IgD-negative memory B cell (primary cell): ENCODE measurements at regions not wholly inside any gene's neighbourhood (a gene's known extent, or its start where the extent isn't known, plus 50 kb on each side); places are given as distances from the start of the nearest gene placed in this dataset.

Experiments
- H3K27ac Mint-ChIP-seq, 3 donors: one replicate each; pipeline ENCODE4 v1.8.0; 2020 to 2022; ENCODE audit warnings: mild to moderate bottlenecking in 3 of 3, mixed read lengths in 3 of 3, moderate library complexity in 1 of 3
- H3K27me3 Mint-ChIP-seq: one replicate; pipeline ENCODE4 v1.8.0; 2021; ENCODE audit warnings: mixed read lengths
- H3K36me3 Mint-ChIP-seq: one replicate; pipeline ENCODE4 v1.8.0; 2020; ENCODE audit warnings: mild to moderate bottlenecking, mixed read lengths
- H3K4me1 Mint-ChIP-seq, 3 donors: one replicate each; pipeline ENCODE4 v1.8.0; 2020 to 2022; ENCODE audit warnings: mixed read lengths in 3 of 3, mild to moderate bottlenecking in 1 of 3
- H3K4me3 Mint-ChIP-seq, 4 donors: one replicate each; pipeline ENCODE4 v1.8.0; 2020 to 2022; ENCODE audit warnings: mild to moderate bottlenecking in 4 of 4, mixed read lengths in 4 of 4, moderate library complexity in 3 of 4
- H3K9me3 Mint-ChIP-seq, 3 donors: one replicate each; pipeline ENCODE4 v1.8.0; 2020 to 2021; ENCODE audit warnings: mixed read lengths in 3 of 3, mild to moderate bottlenecking in 1 of 3

DNA sequence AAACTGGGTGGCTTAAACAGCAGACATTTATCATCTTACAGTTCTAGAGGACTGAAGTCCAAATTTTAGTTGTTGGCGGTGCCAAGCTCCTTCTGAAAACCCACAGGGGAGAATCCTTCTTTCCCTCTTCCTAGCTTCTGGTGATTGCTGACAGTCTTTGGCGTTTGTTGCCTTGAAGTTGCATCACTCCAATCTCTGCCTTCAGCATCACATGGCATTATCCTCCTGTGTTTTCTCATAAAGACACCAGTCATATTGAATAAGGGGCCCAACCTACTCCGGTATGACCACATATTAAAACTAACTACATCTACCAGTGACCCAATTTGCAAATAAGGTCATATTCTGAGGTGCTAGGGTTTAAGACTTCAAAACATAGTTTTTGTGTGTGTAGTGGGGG is 472.1 kb upstream of the IGFBP3 start:
- no peak overlapping the region for H3K4me3 Mint-ChIP-seq
- H3K4me1 Mint-ChIP-seq = no peaks in the 10 kb centered on the region
- H3K27ac Mint-ChIP-seq = peak overlapping the region in 1 of 3 donors; percentile 17
- no peaks in the 10 kb centered on the region for H3K27me3 Mint-ChIP-seq
- peaks cover 1% of the 10 kb centered on the region for H3K36me3 Mint-ChIP-seq
- H3K9me3 Mint-ChIP-seq = peaks cover 0 to 9% (median 2%) of the 10 kb centered on the region in 3 donors

DNA sequence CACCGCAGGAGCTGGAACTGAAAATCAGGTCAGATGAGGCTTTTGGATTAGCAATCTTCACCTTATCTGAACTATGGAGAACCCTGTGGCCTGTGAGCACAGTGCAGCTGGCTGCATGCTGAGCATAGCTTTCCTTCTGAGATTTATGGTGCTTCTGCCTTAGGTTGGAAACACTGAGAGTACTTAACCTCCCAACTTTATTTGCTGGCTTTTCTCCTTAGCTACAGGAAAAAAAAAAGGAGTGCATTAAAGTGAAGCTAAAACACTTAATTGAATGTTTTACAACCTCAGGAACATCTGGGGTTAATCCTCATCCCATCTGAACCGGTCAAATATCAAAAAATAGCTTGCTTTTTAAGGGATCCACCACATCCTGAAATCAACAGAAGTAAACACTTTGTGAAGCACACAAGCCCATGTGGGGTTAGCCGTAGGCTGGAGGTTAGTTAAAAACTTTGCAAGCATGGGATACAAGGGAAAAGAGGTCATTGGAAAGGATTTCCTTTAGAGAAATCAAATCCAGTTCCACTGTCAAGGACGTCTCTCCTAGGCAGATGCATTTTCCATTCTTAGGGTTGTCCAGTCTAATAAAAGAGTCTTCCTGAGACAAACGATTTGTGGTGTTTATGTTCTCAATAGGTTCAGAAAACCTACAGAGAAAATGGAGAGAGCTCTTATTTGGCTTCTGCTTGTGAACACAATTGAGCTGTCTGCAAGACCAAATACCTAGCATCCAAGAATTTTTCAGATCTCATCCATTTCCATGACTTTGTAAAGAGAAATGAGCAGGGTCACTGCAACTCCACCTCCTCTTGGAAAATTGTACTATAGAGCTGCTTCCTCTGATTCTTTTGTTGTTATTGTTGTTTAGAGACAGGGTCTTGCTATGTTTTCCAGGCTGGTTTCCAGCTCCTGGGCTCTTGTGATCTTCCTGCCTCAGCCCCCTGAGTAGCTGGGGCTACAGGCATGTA is 470.4 kb upstream of the IGFBP3 start:
- Mint-ChIP-seq H3K4me1 (no peaks in the 10 kb centered on the region), H3K4me3 (no peak overlapping the region), H3K36me3 (peaks cover 1% of the 10 kb centered on the region), H3K27me3 (no peaks in the 10 kb centered on the region), H3K27ac (no peak overlapping the region), H3K9me3 (peaks cover 0 to 9% (median 0%) of the 10 kb centered on the region in 3 donors)

DNA sequence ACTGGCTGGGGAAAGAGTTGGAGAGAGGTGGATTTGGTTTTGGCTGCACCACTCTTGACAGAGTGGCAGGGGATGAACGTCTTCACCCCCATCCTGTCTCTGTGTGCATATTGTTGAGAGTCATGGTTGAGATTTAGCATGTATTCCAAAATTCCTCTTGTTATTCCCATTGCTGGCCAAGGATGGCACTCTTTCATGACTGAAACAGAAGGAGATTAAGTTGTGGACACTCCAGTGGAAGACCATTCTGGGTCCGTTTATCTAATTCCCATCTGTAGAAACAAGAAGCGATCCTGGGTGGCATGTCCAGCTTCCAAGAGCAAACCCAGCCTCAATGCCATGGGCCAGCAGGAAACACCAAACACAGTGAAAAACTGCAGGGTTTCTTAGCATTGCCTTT is 469.0 kb upstream of the IGFBP3 start:
- no peaks in the 10 kb centered on the region for H3K27me3 Mint-ChIP-seq
- no peak overlapping the region for H3K27ac Mint-ChIP-seq
- H3K9me3 Mint-ChIP-seq = peaks cover 0 to 9% (median 0%) of the 10 kb centered on the region in 3 donors
- H3K4me3 Mint-ChIP-seq = no peak overlapping the region
- no peaks in the 10 kb centered on the region for H3K4me1 Mint-ChIP-seq
- H3K36me3 Mint-ChIP-seq = peaks cover 1% of the 10 kb centered on the region

DNA sequence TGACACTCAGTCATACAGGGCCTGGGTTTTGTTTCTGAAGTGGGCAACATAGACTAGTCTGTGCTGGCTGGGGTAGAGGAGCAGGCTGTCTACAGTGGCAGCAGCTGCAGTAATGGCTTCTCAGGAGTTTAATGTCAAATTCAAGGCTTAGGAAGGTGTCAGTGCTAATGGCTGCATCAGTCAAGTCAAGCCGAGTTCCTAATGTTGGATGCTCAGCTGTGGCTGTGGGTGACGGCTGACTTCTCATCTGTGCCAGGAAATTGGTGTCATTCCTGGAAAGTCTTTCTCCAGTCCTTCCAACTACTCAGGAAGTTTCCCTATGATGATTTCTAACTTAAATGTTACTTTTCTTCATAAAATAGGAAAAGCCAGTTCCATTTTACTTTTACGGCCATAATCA is 468.1 kb upstream of the IGFBP3 start:
- H3K36me3 Mint-ChIP-seq = peaks cover 1% of the 10 kb centered on the region
- H3K4me3 Mint-ChIP-seq = no peak overlapping the region
- H3K27ac Mint-ChIP-seq = no peak overlapping the region
- H3K27me3 Mint-ChIP-seq = no peaks in the 10 kb centered on the region
- peaks cover 0 to 9% (median 0%) of the 10 kb centered on the region in 3 donors for H3K9me3 Mint-ChIP-seq
- H3K4me1 Mint-ChIP-seq = no peaks in the 10 kb centered on the region

DNA sequence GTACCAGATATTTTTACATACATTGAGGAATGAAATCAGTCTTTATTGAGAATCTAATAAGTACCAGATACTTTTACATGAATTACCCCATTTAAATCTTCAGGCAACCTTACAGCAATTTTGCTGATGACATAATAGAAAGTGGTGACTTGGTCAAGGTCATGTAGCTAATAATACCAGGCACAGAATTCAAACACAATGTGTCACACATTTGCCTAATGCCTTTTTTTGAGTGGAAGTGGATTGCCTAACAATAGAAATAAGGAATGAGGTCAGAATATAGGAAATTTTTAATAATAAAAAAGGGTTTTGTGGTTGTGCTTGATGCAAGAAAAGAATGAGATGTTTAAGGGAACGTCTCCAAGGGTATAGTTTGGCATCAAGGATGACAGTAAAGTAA is 466.6 kb upstream of the IGFBP3 start:
- H3K9me3 Mint-ChIP-seq = peaks cover 0 to 14% (median 0%) of the 10 kb centered on the region in 3 donors
- no peaks in the 10 kb centered on the region for H3K27me3 Mint-ChIP-seq
- H3K4me1 Mint-ChIP-seq = no peaks in the 10 kb centered on the region
- H3K36me3 Mint-ChIP-seq = no peaks in the 10 kb centered on the region
- H3K4me3 Mint-ChIP-seq = no peak overlapping the region
- H3K27ac Mint-ChIP-seq = no peak overlapping the region

DNA sequence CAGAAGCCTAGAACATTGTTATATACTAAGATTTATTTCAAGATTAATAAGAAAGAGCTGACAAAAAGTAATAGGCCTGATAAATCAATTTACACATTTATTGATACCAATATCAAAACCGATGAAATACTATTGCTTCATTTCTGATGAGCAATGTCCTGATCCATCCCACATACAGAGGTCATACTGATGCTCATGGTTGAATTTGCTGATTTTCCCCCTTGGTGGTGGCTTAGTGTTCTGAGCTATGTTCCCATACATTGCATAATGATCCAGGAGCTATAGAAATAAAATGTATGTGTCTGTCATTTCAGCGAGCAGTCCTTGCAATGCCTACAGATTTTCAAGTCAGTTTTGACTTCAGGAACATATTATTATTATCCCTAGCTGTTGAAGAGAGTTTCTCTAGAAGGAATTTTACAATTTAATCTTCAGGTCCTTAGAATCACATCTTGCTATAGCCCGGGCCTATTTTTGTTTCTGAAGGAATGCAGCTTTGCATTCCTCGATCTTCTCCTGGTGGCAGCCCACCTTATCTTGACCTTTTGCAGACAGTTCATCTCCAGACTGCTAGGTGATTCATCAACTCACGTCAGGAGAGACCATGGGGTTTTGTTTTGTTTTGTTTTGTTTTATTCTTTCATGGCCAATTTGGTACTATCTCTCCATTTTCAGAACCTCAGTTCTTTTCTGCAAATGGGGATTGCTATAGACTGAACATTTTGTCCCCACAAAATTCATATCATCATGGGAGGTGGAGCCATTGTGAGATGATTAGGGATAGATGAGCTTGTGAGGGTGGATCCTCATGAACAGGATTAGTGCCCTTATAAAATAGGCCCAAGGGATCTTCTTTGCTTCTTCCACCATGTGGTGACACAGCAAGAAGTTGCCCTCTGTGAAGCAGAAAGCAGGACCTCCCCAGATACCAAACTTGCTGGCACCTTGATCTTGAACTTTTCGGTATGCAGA is 465.6 kb upstream of the IGFBP3 start:
- H3K4me1 Mint-ChIP-seq = no peaks in the 10 kb centered on the region
- no peaks in the 10 kb centered on the region for H3K27me3 Mint-ChIP-seq
- no peak overlapping the region for H3K4me3 Mint-ChIP-seq
- H3K36me3 Mint-ChIP-seq = no peaks in the 10 kb centered on the region
- no peak overlapping the region for H3K27ac Mint-ChIP-seq
- H3K9me3 Mint-ChIP-seq = peaks cover 0 to 14% (median 0%) of the 10 kb centered on the region in 3 donors

DNA sequence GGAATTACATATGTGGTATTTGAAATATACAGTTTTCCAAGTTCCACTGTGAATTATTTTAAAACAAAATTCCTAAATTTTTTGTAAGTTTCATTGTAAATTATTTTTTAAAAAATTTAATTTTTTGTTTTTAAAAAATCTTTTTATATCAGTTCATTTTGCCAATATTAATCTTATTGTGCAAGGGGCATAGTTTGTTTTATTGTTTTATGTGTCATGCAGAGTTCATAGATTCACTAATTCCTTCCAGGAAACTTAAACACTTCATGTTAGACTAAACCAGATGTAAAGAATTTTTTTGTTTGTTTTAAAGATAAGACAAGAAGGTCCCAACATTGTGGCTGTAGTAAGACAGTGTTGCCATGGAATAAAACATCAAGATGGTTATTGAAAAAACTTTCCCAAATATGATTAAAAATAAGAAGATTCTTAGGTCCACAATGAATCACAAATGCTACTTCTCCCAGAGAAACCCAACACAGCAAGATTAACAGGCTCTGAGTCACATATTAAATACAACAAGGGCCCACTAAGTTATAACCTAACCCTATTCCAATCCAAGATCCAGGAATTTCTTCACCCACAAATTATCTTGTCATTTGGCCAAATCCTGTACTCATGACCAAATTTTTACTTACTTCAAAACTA is 464.7 kb upstream of the IGFBP3 start:
- H3K4me1 Mint-ChIP-seq = no peaks in the 10 kb centered on the region
- no peak overlapping the region for H3K27ac Mint-ChIP-seq
- H3K9me3 Mint-ChIP-seq = peaks cover 0 to 14% (median 0%) of the 10 kb centered on the region in 3 donors
- H3K36me3 Mint-ChIP-seq = no peaks in the 10 kb centered on the region
- H3K4me3 Mint-ChIP-seq = no peak overlapping the region
- no peaks in the 10 kb centered on the region for H3K27me3 Mint-ChIP-seq

DNA sequence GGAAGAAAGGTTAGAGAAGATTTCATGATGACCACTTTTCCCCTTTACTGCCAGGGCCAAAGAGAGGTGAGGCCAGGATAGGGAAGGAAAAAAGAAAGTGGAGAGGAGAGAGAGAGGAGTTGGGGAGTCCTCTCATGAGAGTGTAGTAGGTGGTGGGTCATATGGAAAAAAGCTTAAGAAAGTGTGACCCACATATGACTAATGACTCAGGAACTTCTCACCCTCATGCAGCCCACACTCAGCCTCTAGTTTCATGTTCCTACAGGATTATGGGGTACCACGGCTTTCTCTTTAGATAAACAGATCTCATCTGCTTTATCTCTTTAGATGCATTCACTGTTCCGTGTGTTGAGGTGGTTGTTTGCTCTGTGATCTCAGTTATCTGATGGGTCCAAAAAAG is 462.5 kb upstream of the IGFBP3 start:
- Mint-ChIP-seq H3K9me3 (peaks cover 0 to 9% (median 2%) of the 10 kb centered on the region in 3 donors), H3K27ac (no peak overlapping the region), H3K27me3 (no peaks in the 10 kb centered on the region), H3K36me3 (no peaks in the 10 kb centered on the region), H3K4me3 (no peak overlapping the region), H3K4me1 (no peaks in the 10 kb centered on the region)

DNA sequence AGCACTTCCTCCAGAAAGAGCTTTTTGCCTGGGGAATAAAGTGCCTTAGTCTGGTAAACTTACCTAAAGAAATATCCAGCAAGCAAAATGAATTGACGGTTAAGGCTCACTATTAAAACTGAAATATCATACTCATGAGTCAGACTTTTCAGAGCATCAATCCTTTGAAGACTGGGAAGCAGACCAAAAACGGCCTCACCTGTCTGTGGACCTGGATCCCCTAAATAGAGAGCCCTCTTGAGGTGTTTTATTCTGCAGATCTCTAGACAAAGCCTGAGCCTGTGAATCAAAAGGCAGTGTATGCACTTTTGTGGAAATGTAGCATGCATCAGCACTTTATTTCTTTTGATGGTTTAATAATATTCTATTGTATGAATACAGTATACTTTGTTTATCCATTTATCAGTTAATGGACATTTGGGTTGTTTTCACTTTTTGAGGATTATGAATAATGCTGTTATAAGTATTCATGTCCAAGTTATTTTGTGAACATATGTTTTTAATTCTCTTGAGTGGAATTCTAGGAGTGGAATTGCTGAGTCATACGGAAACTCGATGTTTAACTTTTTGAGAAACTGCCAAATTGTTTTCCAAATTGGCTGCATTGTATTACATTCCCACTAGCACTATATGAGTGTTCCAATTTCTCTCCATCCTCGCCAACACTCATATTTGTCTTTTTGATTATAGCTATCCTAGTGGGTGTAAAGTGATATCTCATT is 449.0 kb upstream of the IGFBP3 start:
- H3K27ac Mint-ChIP-seq = no peak overlapping the region
- H3K27me3 Mint-ChIP-seq = no peaks in the 10 kb centered on the region
- no peaks in the 10 kb centered on the region for H3K9me3 Mint-ChIP-seq
- no peak overlapping the region for H3K4me3 Mint-ChIP-seq
- peaks cover 2% of the 10 kb centered on the region for H3K36me3 Mint-ChIP-seq
- H3K4me1 Mint-ChIP-seq = no peaks in the 10 kb centered on the region

DNA sequence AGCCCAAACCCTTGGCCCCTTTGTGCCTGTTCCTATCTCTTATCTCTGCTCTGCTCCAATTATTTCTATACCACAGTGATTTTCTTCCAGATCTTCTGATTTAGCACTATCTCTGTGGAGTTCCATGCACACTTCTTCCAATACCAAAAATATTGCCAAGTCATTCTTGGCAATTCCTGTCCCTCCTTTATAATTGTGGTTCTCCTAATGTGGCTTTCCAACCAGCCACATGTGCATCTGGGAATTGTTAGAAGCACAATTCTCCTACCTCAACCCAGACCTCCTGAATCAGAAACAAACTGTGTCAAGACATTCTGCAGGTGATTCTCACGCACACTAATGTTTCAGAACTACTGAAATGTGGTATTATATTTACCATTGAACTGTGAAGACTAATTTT is 447.8 kb upstream of the IGFBP3 start:
- no peaks in the 10 kb centered on the region for H3K27me3 Mint-ChIP-seq
- H3K4me1 Mint-ChIP-seq = no peaks in the 10 kb centered on the region
- no peak overlapping the region for H3K27ac Mint-ChIP-seq
- no peak overlapping the region for H3K4me3 Mint-ChIP-seq
- no peaks in the 10 kb centered on the region for H3K9me3 Mint-ChIP-seq
- no peaks in the 10 kb centered on the region for H3K36me3 Mint-ChIP-seq

DNA sequence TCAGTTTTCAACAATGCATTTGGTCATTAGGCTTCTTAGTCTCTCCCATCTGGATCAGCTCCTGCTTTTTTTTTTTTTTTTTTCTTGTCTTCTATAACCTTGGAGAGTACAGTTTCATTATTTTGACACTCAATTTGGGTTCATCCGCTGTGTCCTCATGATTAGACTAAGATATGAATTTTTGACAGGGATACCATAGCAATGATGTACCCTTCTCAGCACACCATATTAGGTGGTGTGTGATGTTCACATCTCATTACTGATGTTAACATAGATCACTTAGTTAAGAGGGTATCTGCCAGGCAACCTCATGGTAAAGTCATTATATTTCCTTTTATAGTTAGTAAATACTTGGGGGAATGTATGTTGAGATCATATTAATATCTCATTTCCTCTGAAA is 445.5 kb upstream of the IGFBP3 start:
- H3K27me3 Mint-ChIP-seq = no peaks in the 10 kb centered on the region
- no peak overlapping the region for H3K4me3 Mint-ChIP-seq
- no peak overlapping the region for H3K27ac Mint-ChIP-seq
- no peaks in the 10 kb centered on the region for H3K4me1 Mint-ChIP-seq
- no peaks in the 10 kb centered on the region for H3K9me3 Mint-ChIP-seq
- no peaks in the 10 kb centered on the region for H3K36me3 Mint-ChIP-seq

DNA sequence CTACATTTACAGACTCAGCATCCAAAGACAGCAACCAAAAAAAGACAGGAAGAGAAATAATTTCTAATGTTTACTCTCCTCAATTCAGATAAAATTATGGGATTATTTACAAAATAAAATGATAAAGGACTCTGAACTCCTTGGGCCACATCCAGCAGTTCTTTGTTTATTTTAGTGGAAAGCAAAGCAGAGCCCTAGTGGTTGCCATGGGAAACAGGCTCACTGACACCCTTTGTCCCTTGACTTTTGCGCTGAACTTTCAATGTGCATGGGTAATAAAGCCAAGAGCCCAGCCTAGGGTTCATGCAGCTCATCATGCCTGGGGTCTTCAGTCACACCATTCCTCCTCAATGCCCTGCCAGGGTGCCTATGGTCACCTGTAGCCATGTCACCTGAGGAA is 442.6 kb upstream of the IGFBP3 start:
- Mint-ChIP-seq H3K4me3 (no peak overlapping the region), H3K4me1 (no peaks in the 10 kb centered on the region), H3K9me3 (no peaks in the 10 kb centered on the region), H3K36me3 (no peaks in the 10 kb centered on the region), H3K27me3 (no peaks in the 10 kb centered on the region), H3K27ac (no peak overlapping the region)

DNA sequence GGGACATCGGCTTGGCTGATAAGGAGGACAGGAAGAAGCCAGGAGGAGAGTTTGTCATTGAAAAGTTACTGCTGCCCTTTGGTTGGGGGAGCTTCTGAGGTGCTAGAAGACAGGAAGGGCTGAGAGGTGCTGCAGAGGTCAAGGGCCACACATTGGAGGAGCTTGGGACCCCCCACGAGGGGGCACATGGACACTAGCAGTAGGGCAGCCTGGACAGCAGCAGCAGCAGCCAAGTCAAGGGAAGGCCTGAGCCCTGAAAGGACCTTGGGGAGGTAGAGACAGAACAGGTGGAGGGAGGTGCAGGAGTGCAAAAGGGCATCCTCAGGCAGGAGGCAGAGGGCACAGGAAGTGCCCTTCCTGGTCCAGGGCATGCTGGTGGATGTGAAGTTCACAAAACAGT is 439.7 kb upstream of the IGFBP3 start:
- no peak overlapping the region for H3K27ac Mint-ChIP-seq
- H3K9me3 Mint-ChIP-seq = no peaks in the 10 kb centered on the region
- no peaks in the 10 kb centered on the region for H3K36me3 Mint-ChIP-seq
- H3K4me1 Mint-ChIP-seq = no peaks in the 10 kb centered on the region
- no peak overlapping the region for H3K4me3 Mint-ChIP-seq
- no peaks in the 10 kb centered on the region for H3K27me3 Mint-ChIP-seq

DNA sequence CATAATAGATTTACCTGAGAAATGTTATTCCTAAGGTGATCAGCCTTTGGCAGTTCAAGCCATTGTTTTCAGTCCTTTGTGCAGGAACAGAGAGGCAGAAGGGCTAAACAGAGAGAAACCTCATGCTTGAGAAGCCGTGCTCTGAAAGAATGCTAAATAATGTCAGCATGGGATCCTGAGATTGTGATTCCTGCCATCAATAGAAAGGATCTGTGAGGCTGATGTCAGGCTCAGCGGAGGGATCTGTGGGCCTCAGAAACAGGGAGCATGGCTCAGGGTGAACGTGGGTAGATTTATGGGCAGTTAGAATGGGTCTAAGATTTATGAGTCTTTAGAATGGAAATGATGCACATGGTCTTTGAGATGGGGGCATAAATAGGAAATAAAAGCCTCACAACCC is 439.2 kb upstream of the IGFBP3 start:
- Mint-ChIP-seq H3K4me1 (no peaks in the 10 kb centered on the region), H3K9me3 (no peaks in the 10 kb centered on the region), H3K27me3 (no peaks in the 10 kb centered on the region), H3K27ac (no peak overlapping the region), H3K36me3 (no peaks in the 10 kb centered on the region), H3K4me3 (no peak overlapping the region)
